ENCODE measurements at regions not wholly inside any gene's neighbourhood (a gene's known extent, or its start where the extent isn't known, plus 50 kb on each side); places are given as distances from the start of the nearest gene placed in this dataset.

DNA sequence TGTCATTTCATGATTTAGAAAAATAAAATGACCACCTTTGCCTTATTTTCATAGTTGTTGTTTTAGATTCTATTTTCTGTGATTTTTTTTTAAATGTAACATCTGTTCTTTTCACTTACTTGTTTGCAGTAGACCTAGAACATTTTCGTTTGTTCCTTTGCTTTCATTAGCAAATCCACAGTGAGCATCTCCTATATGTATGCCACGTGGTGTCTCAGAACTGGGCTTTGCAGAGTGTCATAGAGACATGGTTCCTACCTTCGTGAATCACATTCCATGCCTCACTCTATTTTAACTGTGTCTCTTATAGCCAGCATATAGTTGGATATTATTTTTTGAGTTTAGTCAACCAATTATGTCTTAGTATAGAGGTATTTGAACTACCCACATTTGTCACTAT lies 118.2 kb downstream of the KLF13 start (continued):
- TF ChIP-seq, protein P1, sequence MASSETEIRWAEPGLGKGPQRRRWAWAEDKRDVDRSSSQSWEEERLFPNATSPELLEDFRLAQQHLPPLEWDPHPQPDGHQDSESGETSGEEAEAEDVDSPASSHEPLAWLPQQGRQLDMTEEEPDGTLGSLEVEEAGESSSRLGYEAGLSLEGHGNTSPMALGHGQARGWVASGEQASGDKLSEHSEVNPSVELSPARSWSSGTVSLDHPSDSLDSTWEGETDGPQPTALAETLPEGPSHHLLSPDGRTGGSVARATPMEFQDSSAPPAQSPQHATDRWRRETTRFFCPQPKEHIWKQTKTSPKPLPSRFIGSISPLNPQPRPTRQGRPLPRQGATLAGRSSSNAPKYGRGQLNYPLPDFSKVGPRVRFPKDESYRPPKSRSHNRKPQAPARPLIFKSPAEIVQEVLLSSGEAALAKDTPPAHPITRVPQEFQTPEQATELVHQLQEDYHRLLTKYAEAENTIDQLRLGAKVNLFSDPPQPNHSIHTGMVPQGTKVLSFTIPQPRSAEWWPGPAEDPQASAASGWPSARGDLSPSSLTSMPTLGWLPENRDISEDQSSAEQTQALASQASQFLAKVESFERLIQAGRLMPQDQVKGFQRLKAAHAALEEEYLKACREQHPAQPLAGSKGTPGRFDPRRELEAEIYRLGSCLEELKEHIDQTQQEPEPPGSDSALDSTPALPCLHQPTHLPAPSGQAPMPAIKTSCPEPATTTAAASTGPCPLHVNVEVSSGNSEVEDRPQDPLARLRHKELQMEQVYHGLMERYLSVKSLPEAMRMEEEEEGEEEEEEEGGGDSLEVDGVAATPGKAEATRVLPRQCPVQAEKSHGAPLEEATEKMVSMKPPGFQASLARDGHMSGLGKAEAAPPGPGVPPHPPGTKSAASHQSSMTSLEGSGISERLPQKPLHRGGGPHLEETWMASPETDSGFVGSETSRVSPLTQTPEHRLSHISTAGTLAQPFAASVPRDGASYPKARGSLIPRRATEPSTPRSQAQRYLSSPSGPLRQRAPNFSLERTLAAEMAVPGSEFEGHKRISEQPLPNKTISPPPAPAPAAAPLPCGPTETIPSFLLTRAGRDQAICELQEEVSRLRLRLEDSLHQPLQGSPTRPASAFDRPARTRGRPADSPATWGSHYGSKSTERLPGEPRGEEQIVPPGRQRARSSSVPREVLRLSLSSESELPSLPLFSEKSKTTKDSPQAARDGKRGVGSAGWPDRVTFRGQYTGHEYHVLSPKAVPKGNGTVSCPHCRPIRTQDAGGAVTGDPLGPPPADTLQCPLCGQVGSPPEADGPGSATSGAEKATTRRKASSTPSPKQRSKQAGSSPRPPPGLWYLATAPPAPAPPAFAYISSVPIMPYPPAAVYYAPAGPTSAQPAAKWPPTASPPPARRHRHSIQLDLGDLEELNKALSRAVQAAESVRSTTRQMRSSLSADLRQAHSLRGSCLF (CRISPR knock-in tag; IDR thresholded peaks at IDR 0.05; ENCODE audit: borderline replicate concordance): no peak
- TF ChIP-seq PTBP1 (IDR thresholded peaks at IDR 0.05; ENCODE audit: low read depth, low read length, poor library complexity, severe bottlenecking): no peak
- no peak for TF ChIP-seq ZBTB42 (CRISPR knock-in tag; IDR thresholded peaks at IDR 0.05)
- no peak for TF ChIP-seq TRIM24 (CRISPR knock-in tag; IDR thresholded peaks at IDR 0.05)
- TF ChIP-seq, protein P2, sequence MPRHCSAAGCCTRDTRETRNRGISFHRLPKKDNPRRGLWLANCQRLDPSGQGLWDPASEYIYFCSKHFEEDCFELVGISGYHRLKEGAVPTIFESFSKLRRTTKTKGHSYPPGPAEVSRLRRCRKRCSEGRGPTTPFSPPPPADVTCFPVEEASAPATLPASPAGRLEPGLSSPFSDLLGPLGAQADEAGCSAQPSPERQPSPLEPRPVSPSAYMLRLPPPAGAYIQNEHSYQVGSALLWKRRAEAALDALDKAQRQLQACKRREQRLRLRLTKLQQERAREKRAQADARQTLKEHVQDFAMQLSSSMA (CRISPR knock-in tag; IDR thresholded peaks at IDR 0.05): no peak
- no peak for TF ChIP-seq TEF (CRISPR knock-in tag; IDR thresholded peaks at IDR 0.05)

DNA sequence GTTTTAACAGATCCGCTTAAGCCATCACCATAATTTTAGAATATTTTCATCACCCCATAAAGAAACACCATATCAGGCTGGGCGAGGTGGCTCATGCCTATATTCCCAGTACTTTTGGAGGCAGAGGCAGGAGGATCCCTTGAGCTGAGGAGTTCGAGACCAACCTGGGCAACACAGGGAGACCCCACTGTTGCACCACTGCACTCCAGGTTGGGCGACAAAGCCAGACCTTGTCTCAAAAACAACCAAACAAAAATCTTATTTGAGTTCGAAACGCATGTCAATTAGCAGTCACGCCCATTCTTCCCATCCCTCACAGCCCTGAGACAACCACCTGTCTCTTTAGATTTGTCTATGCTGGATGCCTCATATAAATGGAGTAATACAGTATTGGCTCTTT lies 119.9 kb downstream of the KLF13 start:
- Histone ChIP-seq H3K4me3 (replicated peaks in 1 of 3; ENCODE audit: insufficient read depth in 1 of 3, low read depth in 2 of 3, low read length in 3 of 3) (no peak overlapping the region), H3K4me2 (ENCODE audit: low read depth, low read length) (no peak overlapping the region), H3K79me2 (ENCODE audit: insufficient read depth, low read length) (no peaks in the 10 kb centered on the region), H3K9me3 (ENCODE audit: low read length) (no peaks in the 10 kb centered on the region), H3K9ac (ENCODE audit: insufficient read depth, low read depth, low read length) (no peak overlapping the region), H3K36me3 (replicated peaks in 1 of 2; ENCODE audit: control insufficient read depth in 1 of 2, insufficient read depth in 2 of 2, low read length in 2 of 2) (no peaks in the 10 kb centered on the region), H3K4me1 (ENCODE audit: insufficient read depth, low read length) (no peaks in the 10 kb centered on the region), H4K20me1 (ENCODE audit: insufficient read depth, low read length) (no peaks in the 10 kb centered on the region), H2AFZ (ENCODE audit: low read length) (no peak overlapping the region), H3K27ac (ENCODE audit: extremely low read length, insufficient read depth, low read length) (no peak overlapping the region), H3K27me3 (ENCODE audit: control insufficient read depth in 1 of 2, insufficient read depth in 2 of 2, low read length in 2 of 2) (no peaks in the 10 kb centered on the region)
- POLR2A ChIA-PET: no interaction called here
- CTCF ChIA-PET (ENCODE audit: low intra/inter-chr PET ratio, low total read pairs): no interaction called here
- 43% methylated on average over 5 of the region's 7 CpGs for WGBS (ENCODE audit: low lambda C conversion rate)
- DNase-seq (ENCODE audit: low spot score) (no peak), FAIRE-seq (no peak), ATAC-seq (no peak)
- in situ Hi-C loops (cut with HindIII; ENCODE audit: extremely low pct_ligation_motif_present, low pct_unique_long_range_greater_than_20kb): loop anchor here (25.0 kb wide), 1 partner anchor 659 kb away; no protein-coding TSS in a partner anchor
- no peak for TF ChIP-seq ZNF44 (CRISPR knock-in tag; IDR thresholded peaks at IDR 0.05)
- TF ChIP-seq MTA1 (CRISPR knock-in tag; IDR thresholded peaks at IDR 0.05; ENCODE audit: borderline replicate concordance): no peak
- no peak for TF ChIP-seq SNRNP70 (IDR thresholded peaks at IDR 0.05; ENCODE audit: low read depth, low read length)
- no peak for TF ChIP-seq BATF2 (CRISPR knock-in tag; IDR thresholded peaks at IDR 0.05)
- no peak for TF ChIP-seq ETS1 (CRISPR knock-in tag; IDR thresholded peaks at IDR 0.05)
- TF ChIP-seq MTF1 (CRISPR knock-in tag; IDR thresholded peaks at IDR 0.05): no peak
- no peak for TF ChIP-seq ZFP62 (CRISPR knock-in tag; IDR thresholded peaks at IDR 0.05)
- TF ChIP-seq ZNF160 (CRISPR knock-in tag; IDR thresholded peaks at IDR 0.05): no peak
- TF ChIP-seq ZNF382 (CRISPR knock-in tag; IDR thresholded peaks at IDR 0.05; ENCODE audit: borderline replicate concordance): no peak
- TF ChIP-seq ZNF251 (CRISPR knock-in tag; IDR thresholded peaks at IDR 0.05): no peak
- no peak for TF ChIP-seq BRCA1 (CRISPR knock-in tag; IDR thresholded peaks at IDR 0.05)
- no TSS peak for BruUV-seq (replicated peaks)
- intact Hi-C loops (cut with micrococcal nuclease; ENCODE audit: unreplicated experiment): no loop called here

All from HepG2 (cell line).